ENCODE measurements at regions not wholly inside any gene's neighbourhood (a gene's known extent, or its start where the extent isn't known, plus 50 kb on each side); places are given as distances from the start of the nearest gene placed in this dataset.

DNA sequence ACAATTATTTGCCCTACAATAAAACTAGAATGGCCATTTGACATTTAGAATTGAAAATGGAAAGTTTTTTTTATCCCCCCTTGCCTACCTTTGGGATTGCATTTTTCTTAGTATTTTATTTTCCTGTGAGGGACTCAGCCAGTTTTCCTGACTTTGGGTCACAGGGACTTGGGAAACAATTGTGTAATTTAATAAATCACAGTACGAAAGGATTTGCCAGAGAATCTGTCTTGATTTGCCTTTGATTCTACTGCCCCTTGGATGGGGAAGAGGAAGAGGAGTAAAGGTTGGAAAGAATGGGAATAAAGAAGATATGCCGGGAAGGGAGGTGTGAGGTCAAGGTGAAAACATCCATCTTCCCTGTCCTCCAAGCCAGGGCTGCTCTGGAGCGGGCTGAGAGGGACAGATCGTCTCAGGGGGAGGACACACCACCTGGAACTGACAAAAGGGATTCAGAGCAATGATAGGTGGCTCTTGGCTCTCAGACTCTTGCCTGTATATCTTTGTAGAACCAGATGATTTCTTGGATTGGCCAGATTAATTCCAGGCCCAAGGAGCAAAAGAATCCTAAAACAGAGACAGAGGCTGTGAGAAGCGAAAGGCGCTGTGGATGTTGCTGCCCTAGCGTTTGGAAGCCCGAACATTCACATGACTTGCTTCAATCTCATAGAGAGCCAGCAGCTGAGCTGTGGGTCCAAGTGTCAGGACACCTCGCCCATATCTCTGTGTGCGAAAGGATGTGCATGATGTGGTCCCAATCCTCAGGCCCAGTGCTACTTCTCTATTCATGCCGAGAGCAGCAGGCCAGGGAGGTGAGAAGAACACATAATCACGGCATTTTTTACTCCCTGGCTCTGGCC lies 50.3 kb upstream of the ZEB1 start:
- DNase-seq (ENCODE audit: low read depth in 2 of 2), result no peak

Data from activated CD4-positive, alpha-beta T cell treated with anti-CD3 and anti-CD28 coated beads for 24 hours (primary cell).